ENCODE measurements at regions not wholly inside any gene's neighbourhood (a gene's known extent, or its start where the extent isn't known, plus 50 kb on each side); places are given as distances from the start of the nearest gene placed in this dataset.

GRCh38 chr5:68961762-68962161 lies 132.1 kb upstream of the SLC30A5 start:
- TF ChIP-seq, protein P1, sequence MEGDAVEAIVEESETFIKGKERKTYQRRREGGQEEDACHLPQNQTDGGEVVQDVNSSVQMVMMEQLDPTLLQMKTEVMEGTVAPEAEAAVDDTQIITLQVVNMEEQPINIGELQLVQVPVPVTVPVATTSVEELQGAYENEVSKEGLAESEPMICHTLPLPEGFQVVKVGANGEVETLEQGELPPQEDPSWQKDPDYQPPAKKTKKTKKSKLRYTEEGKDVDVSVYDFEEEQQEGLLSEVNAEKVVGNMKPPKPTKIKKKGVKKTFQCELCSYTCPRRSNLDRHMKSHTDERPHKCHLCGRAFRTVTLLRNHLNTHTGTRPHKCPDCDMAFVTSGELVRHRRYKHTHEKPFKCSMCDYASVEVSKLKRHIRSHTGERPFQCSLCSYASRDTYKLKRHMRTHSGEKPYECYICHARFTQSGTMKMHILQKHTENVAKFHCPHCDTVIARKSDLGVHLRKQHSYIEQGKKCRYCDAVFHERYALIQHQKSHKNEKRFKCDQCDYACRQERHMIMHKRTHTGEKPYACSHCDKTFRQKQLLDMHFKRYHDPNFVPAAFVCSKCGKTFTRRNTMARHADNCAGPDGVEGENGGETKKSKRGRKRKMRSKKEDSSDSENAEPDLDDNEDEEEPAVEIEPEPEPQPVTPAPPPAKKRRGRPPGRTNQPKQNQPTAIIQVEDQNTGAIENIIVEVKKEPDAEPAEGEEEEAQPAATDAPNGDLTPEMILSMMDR (conservative IDR thresholded peaks at IDR 0.05; ENCODE audit: low read length): no peak
- no peak for TF ChIP-seq EZH2phosphoT487 (IDR thresholded peaks at IDR 0.05; ENCODE audit: borderline replicate concordance, low read depth, low read length)
